ENCODE measurements at regions not wholly inside any gene's neighbourhood (a gene's known extent, or its start where the extent isn't known, plus 50 kb on each side); places are given as distances from the start of the nearest gene placed in this dataset.
A peak's percentile ranks its signal among the peaks of the same experiment; 100 is the strongest.

DNA sequence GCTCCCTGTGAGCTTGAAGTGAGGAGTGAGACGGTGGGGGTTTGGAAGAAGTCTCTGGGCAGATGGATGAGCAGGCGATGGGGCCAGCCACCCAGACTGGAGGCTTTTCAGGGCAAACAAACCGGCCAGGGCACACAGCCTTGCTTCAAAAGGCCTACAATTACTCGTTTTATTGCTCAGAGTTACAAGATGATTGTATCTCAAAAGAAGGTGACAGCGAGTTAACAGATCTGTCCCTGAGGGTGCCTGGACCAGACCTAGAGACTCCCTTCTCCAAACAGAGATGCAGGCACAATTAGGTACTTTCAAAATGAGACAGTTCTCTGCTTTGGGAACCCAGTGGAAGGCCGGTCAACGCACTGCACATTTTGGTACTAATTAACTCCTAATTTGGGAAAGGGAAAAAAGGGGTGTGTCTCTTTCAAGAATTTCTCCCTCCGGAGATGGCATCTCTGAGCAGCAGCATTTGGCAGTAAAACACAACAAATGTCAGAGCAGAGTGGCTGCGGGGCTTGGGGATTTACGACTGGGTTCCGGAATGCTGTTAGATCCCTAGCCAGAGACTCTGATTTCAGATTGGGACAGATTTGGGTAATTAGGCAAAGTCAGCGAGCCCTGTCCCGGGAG is 226.7 kb downstream of the TTC32 start:
- H3K18ac ChIP-seq (ENCODE audit: insufficient read length, low read depth, low read length) = no peak overlapping the region
- Mint-ChIP-seq H3K36me3 (ENCODE audit: insufficient read depth in 1 of 3, low read depth in 3 of 3) (no peaks in the 10 kb centered on the region), H3K27me3 (ENCODE audit: low read depth) (peaks cover 2% of the 10 kb centered on the region; the same call in 1 of the 2 replicates), H3K4me3 (no peak overlapping the region), H3K4me1 (no peaks in the 10 kb centered on the region), H3K27ac (peak overlapping the region in 1 of 3 experiments; percentile 25; a peak in 1 of 7 replicates), H3K9me3 (no peaks in the 10 kb centered on the region)
- H2BK12ac ChIP-seq (ENCODE audit: insufficient read length, low read depth, low read length) = no peak overlapping the region
- no peak overlapping the region for H3T11ph ChIP-seq (ENCODE audit: low read length)
- H3K27me3 ChIP-seq (ENCODE audit: insufficient read depth, low read length) = no peaks in the 10 kb centered on the region
- H4K5ac ChIP-seq (ENCODE audit: insufficient read length, low read depth, low read length) = no peak overlapping the region
- no CpG with 5 or more reads among the region's 13 CpGs for WGBS (ENCODE audit: extremely low coverage, insufficient read length, low lambda C conversion rate)
- H2AK5ac ChIP-seq (ENCODE audit: insufficient read length, low read length) = no peak overlapping the region
- no peaks in the 10 kb centered on the region for H3K23me2 ChIP-seq (ENCODE audit: insufficient read length, low read depth, low read length, poor library complexity, severe bottlenecking)
- no peak overlapping the region for H3K4ac ChIP-seq (ENCODE audit: low read depth, low read length)
- no peak overlapping the region for H3K4me2 ChIP-seq (ENCODE audit: insufficient read depth, insufficient read length, low read length)
- H2BK5ac ChIP-seq (ENCODE audit: insufficient read length, low read length) = no peak overlapping the region
- no peaks in the 10 kb centered on the region for H3K4me1 ChIP-seq (ENCODE audit: insufficient read depth, low read length)
- H2AFZ ChIP-seq (ENCODE audit: low read length) = no peak overlapping the region
- H3K14ac ChIP-seq (ENCODE audit: insufficient read depth, low read length) = no peak overlapping the region
- no peak overlapping the region for H3K23ac ChIP-seq (ENCODE audit: insufficient read length, low read depth, low read length)
- H2BK20ac ChIP-seq (ENCODE audit: low read depth, low read length, poor library complexity, severe bottlenecking) = no peak overlapping the region
- no peak for DNase-seq
- no peak overlapping the region for H3K56ac ChIP-seq (ENCODE audit: insufficient read length, low read depth, low read length)
- no peaks in the 10 kb centered on the region for H4K20me1 ChIP-seq (ENCODE audit: control insufficient read depth, insufficient read depth, insufficient read length)
- no peaks in the 10 kb centered on the region for H3K79me1 ChIP-seq (ENCODE audit: insufficient read depth, low read depth, low read length, poor library complexity, severe bottlenecking)
- no peak overlapping the region for H4K91ac ChIP-seq (ENCODE audit: insufficient read length, low read depth, low read length)
- no peak overlapping the region for H2BK120ac ChIP-seq (ENCODE audit: low read depth, low read length, poor library complexity, severe bottlenecking)
- TF ChIP-seq, protein P1, sequence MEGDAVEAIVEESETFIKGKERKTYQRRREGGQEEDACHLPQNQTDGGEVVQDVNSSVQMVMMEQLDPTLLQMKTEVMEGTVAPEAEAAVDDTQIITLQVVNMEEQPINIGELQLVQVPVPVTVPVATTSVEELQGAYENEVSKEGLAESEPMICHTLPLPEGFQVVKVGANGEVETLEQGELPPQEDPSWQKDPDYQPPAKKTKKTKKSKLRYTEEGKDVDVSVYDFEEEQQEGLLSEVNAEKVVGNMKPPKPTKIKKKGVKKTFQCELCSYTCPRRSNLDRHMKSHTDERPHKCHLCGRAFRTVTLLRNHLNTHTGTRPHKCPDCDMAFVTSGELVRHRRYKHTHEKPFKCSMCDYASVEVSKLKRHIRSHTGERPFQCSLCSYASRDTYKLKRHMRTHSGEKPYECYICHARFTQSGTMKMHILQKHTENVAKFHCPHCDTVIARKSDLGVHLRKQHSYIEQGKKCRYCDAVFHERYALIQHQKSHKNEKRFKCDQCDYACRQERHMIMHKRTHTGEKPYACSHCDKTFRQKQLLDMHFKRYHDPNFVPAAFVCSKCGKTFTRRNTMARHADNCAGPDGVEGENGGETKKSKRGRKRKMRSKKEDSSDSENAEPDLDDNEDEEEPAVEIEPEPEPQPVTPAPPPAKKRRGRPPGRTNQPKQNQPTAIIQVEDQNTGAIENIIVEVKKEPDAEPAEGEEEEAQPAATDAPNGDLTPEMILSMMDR (conservative IDR thresholded peaks at IDR 0.05) = no peak
- no peak overlapping the region for H3K27ac ChIP-seq (ENCODE audit: insufficient read length, low read depth, low read length)
- H3K79me2 ChIP-seq (ENCODE audit: insufficient read depth, low read length) = no peaks in the 10 kb centered on the region
- no peak overlapping the region for H2BK15ac ChIP-seq (ENCODE audit: low read depth, low read length)
- no peaks in the 10 kb centered on the region for H3K9me3 ChIP-seq (ENCODE audit: control insufficient read depth, low read depth, low read length)
- no peak overlapping the region for H4K8ac ChIP-seq (replicated peaks; ENCODE audit: insufficient read length, low read depth, low read length)
- no peak overlapping the region for H3K9ac ChIP-seq (ENCODE audit: extremely low read depth, insufficient read length, low read length)

All from H9 (cell line).